Thyroid gland (tissue), 4 donors: ENCODE measurements at regions not wholly inside any gene's neighbourhood (a gene's known extent, or its start where the extent isn't known, plus 50 kb on each side); places are given as distances from the start of the nearest gene placed in this dataset.

ENCODE experiments used
- POLR2A ChIP-seq, 2 donors: fragments of 450-650 bp; IDR thresholded peaks; one replicate each; pipeline ENCODE4 v1.6.1; 2017; ENCODE audit warnings: antibody characterized with exemption in 2 of 2, mild to moderate bottlenecking in 2 of 2, moderate library complexity in 1 of 2
- TF ChIP-seq, protein P1 (sequence below), 6 experiments: fragments of 200-600 bp in 3 of 6; fragments of 450-650 bp in 3 of 6; sonication (generic) in 3 of 6; IDR thresholded peaks; one replicate each; pipeline ENCODE4 v1.5.1; 2016 to 2019; ENCODE audit warnings: antibody characterized with exemption in 6 of 6, mild to moderate bottlenecking in 2 of 6, inconsistent platforms in 1 of 6, moderate library complexity in 1 of 6

- TF ChIP-seq, protein P1, sequence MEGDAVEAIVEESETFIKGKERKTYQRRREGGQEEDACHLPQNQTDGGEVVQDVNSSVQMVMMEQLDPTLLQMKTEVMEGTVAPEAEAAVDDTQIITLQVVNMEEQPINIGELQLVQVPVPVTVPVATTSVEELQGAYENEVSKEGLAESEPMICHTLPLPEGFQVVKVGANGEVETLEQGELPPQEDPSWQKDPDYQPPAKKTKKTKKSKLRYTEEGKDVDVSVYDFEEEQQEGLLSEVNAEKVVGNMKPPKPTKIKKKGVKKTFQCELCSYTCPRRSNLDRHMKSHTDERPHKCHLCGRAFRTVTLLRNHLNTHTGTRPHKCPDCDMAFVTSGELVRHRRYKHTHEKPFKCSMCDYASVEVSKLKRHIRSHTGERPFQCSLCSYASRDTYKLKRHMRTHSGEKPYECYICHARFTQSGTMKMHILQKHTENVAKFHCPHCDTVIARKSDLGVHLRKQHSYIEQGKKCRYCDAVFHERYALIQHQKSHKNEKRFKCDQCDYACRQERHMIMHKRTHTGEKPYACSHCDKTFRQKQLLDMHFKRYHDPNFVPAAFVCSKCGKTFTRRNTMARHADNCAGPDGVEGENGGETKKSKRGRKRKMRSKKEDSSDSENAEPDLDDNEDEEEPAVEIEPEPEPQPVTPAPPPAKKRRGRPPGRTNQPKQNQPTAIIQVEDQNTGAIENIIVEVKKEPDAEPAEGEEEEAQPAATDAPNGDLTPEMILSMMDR (IDR thresholded peaks at IDR 0.05), result no peak
- no peak for TF ChIP-seq POLR2A (IDR thresholded peaks at IDR 0.05)
These were observed 100.0 kb upstream of the CARMIL1 start for GRCh38 chr6:25179051-25179778.
